NCI-H526 treated with DMSO at 0.1 percent for 48 hours (cell line): ENCODE measurements at regions not wholly inside any gene's neighbourhood (a gene's known extent, or its start where the extent isn't known, plus 50 kb on each side); places are given as distances from the start of the nearest gene placed in this dataset.
"Not testable (repeated sequence)": the region's sequence is repeated elsewhere in the genome, so short reads cannot be mapped to it uniquely, and the experiment has no call there.

ENCODE experiments used
- DNase-seq: peaks from one replicate; lab custom pipeline; 2025; lab: John Stamatoyannopoulos, UW

- no peak for DNase-seq
Observed at GRCh38 chr6:14290772-14291330, 173.3 kb downstream of the CD83 start.

- no peak for DNase-seq
Observed at GRCh38 chr6:14291331-14291730, 173.8 kb downstream of the CD83 start.

DNA sequence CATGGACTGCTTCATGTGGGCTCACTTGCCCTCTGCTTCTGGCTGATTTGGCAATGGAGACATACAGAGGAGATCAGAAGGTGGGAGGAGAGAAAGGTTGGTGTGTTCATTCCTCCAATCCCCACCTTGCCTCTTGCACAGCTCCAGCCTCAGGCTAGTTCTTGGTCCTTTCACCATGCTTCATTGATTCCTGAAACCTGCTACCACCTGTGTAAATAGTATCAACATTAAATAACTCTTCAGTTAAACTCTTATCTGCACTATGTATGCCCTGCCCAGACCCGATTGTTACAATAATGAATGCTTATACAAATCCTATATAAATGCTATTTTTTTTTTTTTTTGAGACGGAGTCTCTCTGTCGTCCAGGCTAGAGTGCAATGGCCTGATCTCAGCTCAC lies 174.5 kb downstream of the CD83 start:
- DNase-seq: peak; percentile 98

- no peak for DNase-seq
Observed at GRCh38 chr6:14294270-14294951, 176.8 kb downstream of the CD83 start.

DNA sequence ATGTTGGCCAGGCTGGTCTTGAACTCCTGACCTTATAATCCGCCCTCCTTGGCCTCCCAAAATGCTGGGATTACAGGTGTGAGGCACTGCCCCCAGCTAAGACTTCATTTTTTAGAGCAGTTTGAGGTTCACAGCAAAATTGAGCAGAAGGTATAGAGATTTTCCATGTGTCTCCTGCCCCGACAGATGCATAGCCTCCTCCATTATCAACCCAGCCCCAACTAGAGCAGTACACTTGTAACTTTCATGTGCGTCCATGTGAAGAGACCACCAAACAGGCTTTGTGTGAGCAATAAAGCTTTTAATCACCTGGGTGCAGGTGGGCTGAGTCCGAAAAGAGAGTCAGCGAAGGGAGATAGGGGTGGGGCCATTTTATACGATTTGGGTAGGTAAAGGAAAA lies 179.1 kb downstream of the CD83 start:
- not testable (repeated sequence) for DNase-seq

- not testable (repeated sequence) for DNase-seq
Observed at GRCh38 chr6:14297118-14297517, 179.5 kb downstream of the CD83 start.

GRCh38 chr6:14300189-14300588 lies 182.6 kb downstream of the CD83 start:
- not testable (repeated sequence) for DNase-seq

- not testable (repeated sequence) for DNase-seq
Observed at GRCh38 chr6:14300721-14301120, 183.1 kb downstream of the CD83 start.

- DNase-seq: not testable (repeated sequence)
Observed at GRCh38 chr6:14301477-14301876, 183.9 kb downstream of the CD83 start.

DNA sequence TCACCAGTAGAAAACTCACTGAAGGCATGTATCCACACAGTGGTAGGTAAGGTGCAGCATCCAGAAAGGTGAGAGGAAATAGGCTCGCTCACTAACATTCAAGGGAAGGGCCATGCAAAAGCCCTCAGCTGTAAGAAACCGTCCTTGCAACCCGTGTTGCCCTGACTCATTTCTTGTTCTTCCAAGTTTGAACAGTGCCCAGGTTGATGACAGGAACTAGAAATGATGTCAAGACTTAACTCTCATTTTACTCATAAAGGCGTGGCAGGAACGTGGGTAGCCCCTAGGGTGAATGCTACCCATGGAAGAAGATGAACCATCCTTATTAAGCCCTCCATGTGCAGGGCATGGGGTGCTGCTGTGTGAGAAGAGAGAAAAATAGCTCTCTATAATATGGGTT lies 187.6 kb downstream of the CD83 start:
- DNase-seq: no peak

GRCh38 chr6:14305624-14306023 lies 188.1 kb downstream of the CD83 start:
- DNase-seq: no peak

DNA sequence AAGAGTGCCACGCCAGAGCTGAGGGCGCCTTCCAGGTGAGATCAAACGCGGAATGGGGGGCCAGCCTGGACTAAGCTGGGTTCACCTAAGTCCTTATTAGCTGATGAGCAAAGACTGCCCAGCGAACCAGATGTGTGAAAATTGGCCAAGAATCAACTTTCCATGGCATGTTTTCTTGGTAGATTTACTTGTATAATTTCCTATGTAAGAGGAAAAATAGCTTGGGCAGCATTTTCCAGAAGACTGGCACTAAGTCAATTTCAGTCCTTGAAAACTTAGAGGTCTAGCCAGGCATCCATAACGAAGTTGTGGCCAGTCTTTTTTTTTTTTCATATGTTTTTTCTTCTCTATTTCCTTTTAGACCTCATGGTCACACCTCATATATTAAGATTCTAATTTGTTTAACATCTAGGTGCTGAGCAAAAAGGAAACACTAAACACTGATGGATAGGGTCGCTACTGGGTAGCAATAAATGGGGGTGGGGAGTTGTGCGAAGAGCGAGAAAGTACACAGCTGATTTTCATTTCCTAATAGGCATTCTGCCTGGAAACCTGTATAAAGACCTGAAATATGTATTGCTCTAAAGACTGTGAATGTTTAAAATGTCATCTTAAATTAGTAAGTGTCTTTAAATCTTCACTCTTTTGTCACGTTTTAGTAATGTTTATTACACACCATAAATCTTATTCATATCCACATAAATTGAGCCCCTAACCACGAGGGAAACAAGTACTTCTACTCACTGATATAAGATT lies 188.8 kb downstream of the CD83 start:
- DNase-seq: no peak

- DNase-seq: no peak
Observed at GRCh38 chr6:14309516-14309915, 191.9 kb downstream of the CD83 start.

DNA sequence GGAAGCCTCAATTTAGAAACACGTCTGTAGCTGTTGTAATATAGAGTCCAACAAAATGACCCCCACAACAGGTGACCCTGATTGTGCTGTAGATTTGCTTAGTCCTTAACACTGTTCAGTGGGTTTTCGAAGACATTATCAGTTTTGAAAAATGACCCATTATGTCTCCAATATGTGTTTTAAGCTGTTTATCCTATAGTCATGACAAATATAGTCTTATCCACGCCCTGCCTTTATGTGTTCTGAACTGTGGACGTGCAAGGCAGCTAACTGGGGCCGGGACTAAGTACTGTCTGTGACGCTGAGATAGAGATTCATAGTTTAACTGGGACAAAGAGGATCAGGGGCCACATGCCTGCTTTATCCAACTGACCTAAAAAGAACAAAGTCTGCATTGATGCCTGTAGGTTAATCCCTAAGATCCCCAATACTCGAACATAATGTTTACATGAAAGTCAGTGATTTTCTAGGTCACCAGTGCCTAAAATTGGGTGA lies 192.4 kb downstream of the CD83 start:
- no peak for DNase-seq

DNA sequence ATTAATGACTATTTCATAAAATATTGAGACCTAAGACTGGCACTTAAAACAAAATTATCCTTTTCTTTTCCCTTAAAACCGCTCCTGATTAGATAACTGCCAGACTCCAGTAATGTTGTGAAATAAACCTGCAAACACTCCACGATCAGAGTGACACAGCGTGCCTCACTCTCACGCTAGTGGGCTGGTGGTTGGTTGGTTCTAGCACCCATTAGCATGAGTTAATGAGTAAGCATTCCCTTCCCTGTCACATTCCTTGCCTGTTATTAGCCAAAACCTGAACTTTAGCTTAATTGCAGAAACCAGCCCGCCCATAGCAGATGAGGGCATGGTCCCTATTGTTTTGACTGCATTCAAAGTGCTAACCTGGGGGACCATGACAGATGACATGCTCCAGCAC lies 193.4 kb downstream of the CD83 start:
- DNase-seq: no peak

GRCh38 chr6:14312587-14312986 lies 195.0 kb downstream of the CD83 start:
- no peak for DNase-seq

DNA sequence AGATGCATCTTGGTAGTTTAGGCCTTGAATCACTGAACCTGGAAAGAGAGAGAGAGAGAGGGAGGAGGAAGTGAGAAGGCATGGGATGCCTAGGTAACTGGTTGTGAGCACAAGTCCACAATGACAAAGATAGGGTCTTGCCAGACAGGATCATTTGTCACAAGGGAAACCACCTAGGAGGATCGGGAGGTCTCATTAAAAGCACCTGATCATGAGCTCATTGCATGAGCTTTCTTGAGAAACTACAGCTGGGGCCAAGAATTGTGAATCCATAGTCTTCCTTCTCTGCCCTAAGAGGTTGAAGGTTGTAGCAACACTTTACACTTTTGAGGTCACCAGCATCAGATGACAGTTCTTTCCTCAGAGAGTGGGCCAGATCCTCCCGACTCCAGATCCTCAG lies 195.7 kb downstream of the CD83 start:
- no peak for DNase-seq

DNA sequence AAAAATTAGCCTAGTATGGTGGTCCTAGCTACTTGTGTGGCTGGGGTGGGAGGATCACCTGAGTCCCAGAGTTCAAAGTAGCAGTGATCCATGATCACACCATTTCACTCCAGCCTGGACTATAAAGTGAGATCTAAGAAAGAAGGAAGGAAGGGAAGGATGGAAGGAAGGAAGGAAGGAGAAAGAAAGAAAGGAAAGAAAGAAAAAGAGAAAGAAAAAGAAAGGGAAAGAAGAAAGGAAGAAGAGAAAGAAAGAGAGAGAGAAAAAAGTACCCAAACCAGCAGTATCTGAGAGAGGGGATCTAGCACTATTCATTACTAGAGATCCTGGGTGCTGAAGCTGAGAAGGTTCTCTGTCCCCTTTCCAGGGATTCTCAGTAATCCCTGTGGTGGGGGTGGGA lies 197.8 kb downstream of the CD83 start:
- no peak for DNase-seq

- peak; percentile 48 for DNase-seq
Observed at GRCh38 chr6:14316651-14317386, 199.2 kb downstream of the CD83 start.

- no peak for DNase-seq
Observed at GRCh38 chr6:14317387-14317970, 199.9 kb downstream of the CD83 start.

DNA sequence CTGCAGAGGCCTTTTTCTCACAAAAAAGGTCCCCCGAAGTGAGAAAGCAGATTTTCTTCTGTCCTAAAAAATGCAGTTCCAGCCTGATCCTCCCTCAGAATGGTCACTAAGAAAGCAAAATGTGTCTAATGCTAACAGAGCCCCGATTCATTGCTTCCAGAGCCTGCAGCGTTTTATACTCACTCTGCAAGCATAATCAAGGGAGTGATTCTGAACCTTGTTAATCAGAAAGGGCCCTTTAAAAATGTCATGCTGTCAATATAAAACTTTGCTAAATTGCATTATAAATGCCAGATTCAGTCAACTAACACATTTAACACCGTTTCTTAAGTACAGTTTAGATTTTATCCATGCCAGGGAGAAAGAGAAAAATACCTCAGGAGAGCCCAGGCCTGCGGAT lies 202.8 kb downstream of the CD83 start:
- DNase-seq: no peak
